ENCODE measurements at regions not wholly inside any gene's neighbourhood (a gene's known extent, or its start where the extent isn't known, plus 50 kb on each side); places are given as distances from the start of the nearest gene placed in this dataset.
A peak's percentile ranks its signal among the peaks of the same experiment; 100 is the strongest.
"Not testable (repeated sequence)": the region's sequence is repeated elsewhere in the genome, so short reads cannot be mapped to it uniquely, and the experiment has no call there.

DNA sequence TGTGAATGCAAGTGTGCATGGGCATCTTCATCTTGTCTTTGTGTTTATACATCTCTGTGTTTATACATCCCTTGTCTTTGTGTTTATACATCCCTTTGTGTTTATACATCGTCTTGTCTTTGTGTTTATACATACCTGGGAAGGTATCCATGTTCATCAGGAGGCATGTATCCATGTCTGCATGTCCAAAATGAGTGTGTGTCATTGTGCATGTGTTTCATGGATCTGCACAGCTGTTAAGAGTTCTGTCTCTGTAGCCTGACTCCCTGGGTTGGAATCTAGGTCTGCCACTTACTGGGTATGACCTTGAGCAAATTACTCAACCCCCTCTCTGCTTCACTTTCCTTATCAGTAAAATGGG is 50.1 kb upstream of the SIRPA start:
- no peak for DNase-seq (ENCODE audit: extremely low read depth, low read depth)

GRCh38 chr20:1844325-1845162 is 50.7 kb upstream of the SIRPA start:
- DNase-seq (ENCODE audit: extremely low read depth, low read depth), result no peak

DNA sequence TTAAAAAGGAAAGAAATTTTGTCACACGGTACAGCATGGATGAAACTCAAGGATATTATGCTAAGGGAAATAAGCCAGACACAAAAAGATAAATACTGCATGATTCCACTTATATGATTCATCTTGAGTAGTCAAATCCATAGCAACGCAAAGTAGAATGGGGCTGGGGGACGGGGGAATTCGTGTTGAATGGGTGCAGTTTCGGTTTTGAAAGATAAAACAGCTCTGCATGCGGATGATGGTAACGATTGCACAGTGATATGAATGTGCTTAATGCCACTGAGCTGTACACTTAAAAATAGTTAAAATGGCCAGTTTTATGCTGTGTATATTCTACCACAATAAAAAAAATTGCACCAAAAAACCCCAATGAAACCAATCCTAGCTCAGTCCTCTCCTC is 52.9 kb upstream of the SIRPA start:
- DNase-seq (ENCODE audit: extremely low read depth, low read depth), result no peak

GRCh38 chr20:1841554-1842140 is 53.6 kb upstream of the SIRPA start:
- no peak for DNase-seq (ENCODE audit: extremely low read depth, low read depth)

GRCh38 chr20:1840817-1841553 is 54.2 kb upstream of the SIRPA start:
- no peak for DNase-seq (ENCODE audit: extremely low read depth, low read depth)

- not testable (repeated sequence) for DNase-seq (ENCODE audit: extremely low read depth, low read depth)
These were observed 55.6 kb upstream of the SIRPA start for GRCh38 chr20:1839376-1840317.

DNA sequence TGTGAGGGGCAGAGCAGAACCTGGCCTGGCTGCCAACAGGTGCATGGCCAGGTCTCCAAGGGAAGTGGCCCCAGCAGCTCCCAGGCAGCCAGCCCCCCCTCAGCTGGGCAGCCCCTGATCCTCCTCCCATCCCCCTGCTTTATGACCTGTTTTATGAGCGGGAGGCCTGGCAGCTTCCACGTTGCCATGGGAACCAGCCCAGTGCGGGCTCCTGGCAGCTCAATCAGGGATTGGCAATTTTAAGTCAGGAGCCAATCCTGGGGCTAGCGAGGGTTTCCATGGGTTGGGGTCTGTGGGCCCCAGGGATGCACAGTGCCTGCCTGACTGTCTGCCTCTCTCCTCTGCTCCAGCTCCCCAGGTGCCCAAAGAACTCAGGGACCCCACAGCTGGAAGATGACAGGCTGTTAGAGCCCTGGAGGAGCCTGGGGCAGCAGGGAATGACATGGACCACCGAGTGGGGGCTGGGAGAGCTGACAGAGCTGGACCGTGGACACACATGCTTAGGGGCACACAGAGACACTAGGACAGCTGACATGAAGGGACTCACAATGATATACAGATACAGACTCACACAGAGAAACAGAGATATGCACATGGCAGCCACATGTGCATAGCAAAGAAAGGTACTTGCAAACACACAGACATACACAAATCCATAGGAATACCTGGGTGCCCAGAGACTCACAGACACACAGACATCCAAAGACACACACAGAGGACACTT is 56.5 kb upstream of the SIRPA start:
- no peak for DNase-seq (ENCODE audit: extremely low read depth, low read depth)

GRCh38 chr20:1835186-1836035 is 59.8 kb upstream of the SIRPA start:
- no peak for DNase-seq (ENCODE audit: extremely low read depth, low read depth)

GRCh38 chr20:1833728-1834726 is 61.2 kb upstream of the SIRPA start:
- no peak for DNase-seq (ENCODE audit: extremely low read depth, low read depth)

- no peak for DNase-seq (ENCODE audit: extremely low read depth, low read depth)
These were observed 62.0 kb upstream of the SIRPA start for GRCh38 chr20:1833216-1833615.

DNA sequence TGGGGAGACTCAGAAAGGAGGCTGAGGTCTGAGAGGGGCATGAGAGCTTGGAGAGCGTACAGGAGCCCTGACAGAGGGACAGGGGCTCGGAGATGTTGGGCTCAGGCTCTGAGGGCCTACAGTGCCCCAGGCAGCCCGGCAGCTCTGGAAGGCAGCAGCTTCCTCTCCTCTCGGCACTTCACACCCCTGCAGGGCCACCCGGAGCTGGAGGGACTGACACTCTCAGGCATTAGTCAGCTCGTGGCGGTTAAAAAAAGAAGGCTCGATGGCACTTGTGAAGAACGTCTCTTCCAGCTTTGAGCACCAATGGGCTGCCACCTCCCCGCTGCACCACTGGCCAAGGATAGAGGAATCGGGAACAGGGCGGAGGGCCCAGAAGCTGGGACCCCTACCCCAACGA is 62.6 kb upstream of the SIRPA start:
- DNase-seq (ENCODE audit: extremely low read depth, low read depth), result no peak

DNA sequence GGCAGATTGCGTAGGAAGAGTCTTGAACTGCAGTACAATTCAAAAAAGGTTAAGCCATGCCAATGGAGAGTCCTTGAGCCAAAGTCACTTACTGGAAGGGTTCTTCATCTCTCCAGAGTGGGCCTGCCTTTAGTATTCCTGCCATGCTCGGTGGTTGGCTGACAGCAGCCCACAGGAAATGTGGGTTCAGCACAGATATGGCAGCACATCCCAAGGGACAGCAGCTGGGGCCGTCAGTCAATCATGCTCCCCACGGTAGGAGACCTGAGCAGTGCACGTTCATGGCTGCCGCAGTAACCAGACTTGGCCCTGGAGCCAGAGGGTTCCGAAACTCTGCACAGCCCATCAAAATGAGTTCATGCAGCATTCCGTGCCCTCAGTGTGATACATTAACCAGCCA is 63.6 kb upstream of the SIRPA start:
- DNase-seq (ENCODE audit: extremely low read depth, low read depth), result no peak

DNA sequence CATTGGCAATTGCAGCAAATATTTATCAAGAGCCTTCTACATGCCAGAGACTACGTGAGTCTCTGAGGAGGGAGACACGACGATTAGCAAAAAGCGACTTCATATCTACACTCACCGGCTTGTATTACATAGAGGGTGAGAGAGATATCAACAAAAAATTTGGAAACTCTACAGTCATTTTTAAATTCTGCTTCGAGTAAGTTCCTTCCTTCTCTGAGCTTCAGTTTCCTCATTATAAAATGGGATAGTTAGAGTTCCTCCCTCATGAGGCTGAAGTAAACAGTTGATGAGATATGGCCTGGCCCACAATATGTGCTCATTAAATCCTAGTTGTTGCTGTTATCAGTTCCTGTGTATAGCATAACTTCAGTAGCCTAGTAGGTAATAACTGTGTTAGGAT is 64.1 kb upstream of the SIRPA start:
- no peak for DNase-seq (ENCODE audit: extremely low read depth, low read depth)

DNA sequence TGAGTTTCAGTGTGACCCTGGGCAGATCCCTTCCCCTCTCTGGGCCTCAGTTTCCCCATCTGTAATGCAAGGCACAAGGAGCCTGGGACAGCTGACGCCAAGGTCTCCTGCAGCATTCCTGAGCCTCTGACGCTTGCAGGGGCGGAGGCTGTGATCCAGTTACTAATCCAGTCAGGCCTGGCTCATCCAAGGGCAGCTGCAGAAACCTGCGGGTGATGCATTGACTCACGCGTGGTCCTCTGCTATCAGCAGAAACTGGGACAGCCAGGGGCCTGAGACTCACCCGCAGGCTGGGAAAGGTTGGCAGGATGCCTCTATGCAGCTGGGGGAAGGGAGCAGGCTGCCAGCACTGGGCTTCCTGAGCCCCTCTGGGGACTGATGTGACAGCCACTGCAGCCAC is 65.0 kb upstream of the SIRPA start:
- peak; percentile 8 for DNase-seq (ENCODE audit: extremely low read depth, low read depth)

DNA sequence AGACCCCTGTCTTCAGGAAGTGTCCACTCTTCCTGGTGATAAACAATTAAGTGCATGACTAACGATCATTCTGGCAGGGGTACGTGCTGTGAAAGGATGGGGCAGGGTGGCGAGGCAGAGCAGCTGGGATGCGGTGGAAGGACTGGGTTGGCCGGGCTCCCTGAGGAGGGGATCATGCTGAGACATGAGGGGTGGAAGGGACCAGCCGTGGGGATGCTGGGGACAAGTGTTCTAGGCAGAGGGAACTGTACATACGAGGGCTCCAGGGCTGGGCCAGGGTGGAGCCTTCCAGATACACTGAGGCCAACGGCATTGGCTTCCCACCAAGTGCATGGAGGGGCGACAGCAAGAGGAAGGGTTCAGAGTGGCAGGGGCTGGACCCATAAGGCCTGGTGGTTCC is 65.7 kb upstream of the SIRPA start:
- no peak for DNase-seq (ENCODE audit: extremely low read depth, low read depth)

DNA sequence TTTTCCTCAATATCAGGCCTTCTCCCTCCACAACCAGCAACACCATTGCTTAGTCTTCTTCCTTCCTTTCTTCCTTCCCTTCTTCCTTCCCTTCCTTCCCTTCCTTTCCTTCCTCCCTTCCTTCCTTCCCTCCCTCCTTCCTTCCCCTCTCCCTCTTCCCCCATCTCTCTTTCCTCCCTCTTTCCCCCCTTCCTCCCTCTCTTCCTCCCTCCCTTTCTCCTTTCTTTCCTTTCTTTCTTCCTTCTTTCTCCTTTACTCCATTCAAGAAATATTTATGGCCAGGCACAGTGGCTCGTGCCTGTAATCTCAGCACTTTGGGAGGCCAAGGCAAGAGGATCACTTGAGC is 66.4 kb upstream of the SIRPA start:
- DNase-seq (ENCODE audit: extremely low read depth, low read depth), result no peak

DNA sequence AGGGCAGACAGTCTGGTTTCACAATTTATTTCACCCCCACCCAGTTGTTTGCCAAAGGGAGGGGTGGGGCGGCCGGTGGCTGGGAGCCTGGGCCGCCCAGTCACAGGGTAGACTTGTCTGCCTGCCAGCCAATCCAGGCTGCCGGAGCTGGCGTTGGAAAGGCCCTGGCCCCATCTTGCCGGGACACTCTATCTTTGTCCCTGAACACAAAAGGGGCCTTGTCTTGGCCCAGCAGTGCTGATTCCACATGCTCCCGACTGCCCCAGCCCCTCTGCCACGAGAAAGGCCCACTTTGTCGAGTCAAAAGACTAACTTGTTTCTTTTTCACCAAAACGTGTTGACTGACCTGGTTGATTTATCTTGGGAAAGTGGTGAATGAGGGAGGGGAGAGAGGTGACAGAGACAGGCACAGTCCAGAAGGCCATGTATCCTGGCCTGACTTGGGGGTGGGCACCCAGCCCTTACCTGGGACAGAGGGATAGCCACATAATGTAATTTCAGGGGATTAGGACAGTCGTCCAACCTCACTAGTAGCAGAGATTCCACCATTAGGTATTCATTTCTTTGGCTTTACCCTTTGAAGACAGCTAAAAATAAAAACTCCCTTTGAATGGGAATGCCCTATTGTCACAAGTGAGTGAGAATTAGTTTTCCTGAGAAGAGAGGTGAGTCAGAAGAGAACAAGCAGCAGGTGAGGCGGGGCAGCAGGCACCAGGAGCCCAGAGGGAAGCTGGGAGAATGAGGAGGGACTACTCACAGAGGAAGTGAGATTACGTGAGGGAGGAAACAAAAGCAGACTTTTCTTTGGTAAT is 67.0 kb upstream of the SIRPA start:
- peak; percentile 17 for DNase-seq (ENCODE audit: extremely low read depth, low read depth)

Data from NCI-H460 (cell line).